ENCODE measurements at regions not wholly inside any gene's neighbourhood (a gene's known extent, or its start where the extent isn't known, plus 50 kb on each side); places are given as distances from the start of the nearest gene placed in this dataset.

DNA sequence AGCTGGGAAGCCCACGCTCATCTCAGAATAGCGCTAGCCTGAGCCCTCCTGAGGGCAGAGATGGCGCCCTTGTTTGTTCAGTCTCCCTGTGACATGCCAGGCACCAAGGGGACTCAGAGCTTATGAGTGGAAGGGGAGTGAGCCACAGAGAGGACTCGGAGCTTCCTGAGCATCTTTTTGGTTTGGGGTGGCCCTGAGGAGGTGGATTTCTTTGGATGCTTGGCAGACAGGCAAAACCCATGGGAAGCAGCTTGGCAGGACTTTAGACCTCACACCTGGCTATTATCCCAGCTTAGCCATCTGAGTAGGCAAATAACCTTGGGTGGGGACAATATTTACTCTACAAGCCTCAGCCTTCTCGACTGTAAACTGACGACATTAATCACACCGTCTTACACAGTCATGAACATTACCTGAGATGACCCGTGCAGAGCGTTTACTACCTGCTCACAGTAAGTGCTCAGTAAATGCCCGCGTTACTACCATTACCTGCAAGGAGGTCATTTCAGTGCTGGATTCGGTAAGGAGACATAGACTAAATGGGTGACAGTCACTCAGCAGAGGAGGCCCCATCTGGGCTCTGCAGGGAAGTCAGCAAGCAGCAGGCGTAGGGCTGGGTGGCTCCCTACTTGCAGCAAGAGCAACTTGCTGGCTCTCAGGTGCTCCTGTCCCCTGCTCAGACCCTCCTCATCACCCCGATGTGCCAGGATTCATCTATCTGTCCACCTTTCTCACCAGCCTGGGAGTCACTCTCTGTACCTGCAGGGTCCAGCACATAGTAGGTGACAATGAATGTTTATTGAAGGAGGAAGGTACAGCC, 54.9 kb downstream of the KLHDC7A start:
- CTCF ChIA-PET, result no interaction called here
- no peak for ATAC-seq
- no peak overlapping the region for H3K27ac ChIP-seq
- no peak overlapping the region for H3K4me3 ChIP-seq
- no peak for DNase-seq (ENCODE audit: low read depth in 1 of 2, low spot score in 1 of 2)
- H3K9me3 ChIP-seq, result no peaks in the 10 kb centered on the region
- no peak for FAIRE-seq
- 9% methylated on average over 12 of the region's 14 CpGs for WGBS (ENCODE audit: missing lambda C conversion rate)
- POLR2A ChIA-PET, result no interaction called here
- no peak overlapping the region for H3K4me2 ChIP-seq
- H3K4me1 ChIP-seq, result no peaks in the 10 kb centered on the region
- TF ChIP-seq HOXB5 (CRISPR knock-in tag; IDR thresholded peaks at IDR 0.05) (no peak), ZNF302 (CRISPR knock-in tag; IDR thresholded peaks at IDR 0.05) (no peak)

DNA sequence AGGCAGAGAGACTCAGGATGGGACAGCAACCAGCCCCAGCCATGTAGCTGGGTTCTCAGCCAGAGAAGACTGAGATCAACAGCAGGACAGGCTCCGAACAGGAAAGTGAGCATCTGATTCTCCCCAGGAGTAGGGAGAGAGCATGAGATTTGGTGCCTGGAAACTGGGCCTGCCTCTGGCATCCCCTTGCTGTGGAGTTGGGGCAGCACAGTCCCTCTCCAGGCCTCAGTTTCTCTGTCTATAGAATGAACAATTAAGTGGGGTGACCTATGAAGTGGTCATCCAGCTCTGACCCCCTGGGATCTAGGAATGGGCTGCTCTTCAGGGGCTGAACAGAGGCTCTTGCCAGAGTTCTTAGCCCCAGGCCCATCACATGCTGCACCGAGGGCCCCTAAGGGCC, 55.6 kb downstream of the KLHDC7A start:
- POLR2A ChIA-PET, result no interaction called here
- FAIRE-seq (no peak), DNase-seq (ENCODE audit: low read depth in 1 of 2, low spot score in 1 of 2) (no peak), ATAC-seq (no peak)
- H3K4me1 ChIP-seq, result no peaks in the 10 kb centered on the region
- no peak overlapping the region for H3K27ac ChIP-seq
- CTCF ChIA-PET, result no interaction called here
- TF ChIP-seq RFX5 (IDR thresholded peaks at IDR 0.05), result no peak
- TF ChIP-seq PHF8 (IDR thresholded peaks at IDR 0.05; ENCODE audit: borderline replicate concordance, low read depth), result no peak
- TF ChIP-seq MAZ (IDR thresholded peaks at IDR 0.05; ENCODE audit: borderline replicate concordance, low read depth, low read length), result no peak
- TF ChIP-seq NPAS2 (CRISPR knock-in tag; IDR thresholded peaks at IDR 0.05; ENCODE audit: borderline replicate concordance), result no peak
- TF ChIP-seq, protein P1, sequence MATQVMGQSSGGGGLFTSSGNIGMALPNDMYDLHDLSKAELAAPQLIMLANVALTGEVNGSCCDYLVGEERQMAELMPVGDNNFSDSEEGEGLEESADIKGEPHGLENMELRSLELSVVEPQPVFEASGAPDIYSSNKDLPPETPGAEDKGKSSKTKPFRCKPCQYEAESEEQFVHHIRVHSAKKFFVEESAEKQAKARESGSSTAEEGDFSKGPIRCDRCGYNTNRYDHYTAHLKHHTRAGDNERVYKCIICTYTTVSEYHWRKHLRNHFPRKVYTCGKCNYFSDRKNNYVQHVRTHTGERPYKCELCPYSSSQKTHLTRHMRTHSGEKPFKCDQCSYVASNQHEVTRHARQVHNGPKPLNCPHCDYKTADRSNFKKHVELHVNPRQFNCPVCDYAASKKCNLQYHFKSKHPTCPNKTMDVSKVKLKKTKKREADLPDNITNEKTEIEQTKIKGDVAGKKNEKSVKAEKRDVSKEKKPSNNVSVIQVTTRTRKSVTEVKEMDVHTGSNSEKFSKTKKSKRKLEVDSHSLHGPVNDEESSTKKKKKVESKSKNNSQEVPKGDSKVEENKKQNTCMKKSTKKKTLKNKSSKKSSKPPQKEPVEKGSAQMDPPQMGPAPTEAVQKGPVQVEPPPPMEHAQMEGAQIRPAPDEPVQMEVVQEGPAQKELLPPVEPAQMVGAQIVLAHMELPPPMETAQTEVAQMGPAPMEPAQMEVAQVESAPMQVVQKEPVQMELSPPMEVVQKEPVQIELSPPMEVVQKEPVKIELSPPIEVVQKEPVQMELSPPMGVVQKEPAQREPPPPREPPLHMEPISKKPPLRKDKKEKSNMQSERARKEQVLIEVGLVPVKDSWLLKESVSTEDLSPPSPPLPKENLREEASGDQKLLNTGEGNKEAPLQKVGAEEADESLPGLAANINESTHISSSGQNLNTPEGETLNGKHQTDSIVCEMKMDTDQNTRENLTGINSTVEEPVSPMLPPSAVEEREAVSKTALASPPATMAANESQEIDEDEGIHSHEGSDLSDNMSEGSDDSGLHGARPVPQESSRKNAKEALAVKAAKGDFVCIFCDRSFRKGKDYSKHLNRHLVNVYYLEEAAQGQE (IDR thresholded peaks at IDR 0.05), result no peak
- no peak for TF ChIP-seq MYC (IDR thresholded peaks at IDR 0.05; ENCODE audit: borderline replicate concordance, low read length)
- TF ChIP-seq CHD4 (IDR thresholded peaks at IDR 0.05; ENCODE audit: borderline replicate concordance), result no peak
- TF ChIP-seq FOSB (CRISPR knock-in tag; IDR thresholded peaks at IDR 0.05), result no peak
- no peak for TF ChIP-seq CBX2 (IDR thresholded peaks at IDR 0.05; ENCODE audit: borderline replicate concordance, low read depth)
- TF ChIP-seq, protein P2, sequence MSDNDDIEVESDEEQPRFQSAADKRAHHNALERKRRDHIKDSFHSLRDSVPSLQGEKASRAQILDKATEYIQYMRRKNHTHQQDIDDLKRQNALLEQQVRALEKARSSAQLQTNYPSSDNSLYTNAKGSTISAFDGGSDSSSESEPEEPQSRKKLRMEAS (IDR thresholded peaks at IDR 0.05), result no peak
- TF ChIP-seq ZC3H11A (IDR thresholded peaks at IDR 0.05), result no peak
- no peak for TF ChIP-seq RCOR1 (IDR thresholded peaks at IDR 0.05; ENCODE audit: low read depth, low read length)
- TF ChIP-seq ZFP36 (IDR thresholded peaks at IDR 0.05; ENCODE audit: borderline replicate concordance, partially characterized antibody), result no peak
- TF ChIP-seq, protein P3, sequence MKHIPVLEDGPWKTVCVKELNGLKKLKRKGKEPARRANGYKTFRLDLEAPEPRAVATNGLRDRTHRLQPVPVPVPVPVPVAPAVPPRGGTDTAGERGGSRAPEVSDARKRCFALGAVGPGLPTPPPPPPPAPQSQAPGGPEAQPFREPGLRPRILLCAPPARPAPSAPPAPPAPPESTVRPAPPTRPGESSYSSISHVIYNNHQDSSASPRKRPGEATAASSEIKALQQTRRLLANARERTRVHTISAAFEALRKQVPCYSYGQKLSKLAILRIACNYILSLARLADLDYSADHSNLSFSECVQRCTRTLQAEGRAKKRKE (CRISPR knock-in tag; IDR thresholded peaks at IDR 0.05; ENCODE audit: low read depth), result no peak
- no peak for TF ChIP-seq POLR2A (IDR thresholded peaks at IDR 0.05; ENCODE audit: low read length)
- no peak for TF ChIP-seq TFCP2L1 (CRISPR knock-in tag; IDR thresholded peaks at IDR 0.05)
- no peak for TF ChIP-seq FOXS1 (CRISPR knock-in tag; IDR thresholded peaks at IDR 0.05)
- no peak for TF ChIP-seq POLR2AphosphoS2 (conservative IDR thresholded peaks at IDR 0.05; ENCODE audit: low read length)
- no peak for TF ChIP-seq HOXA7 (CRISPR knock-in tag; IDR thresholded peaks at IDR 0.05)
- H3K4me3 ChIP-seq, result no peak overlapping the region
- no peaks in the 10 kb centered on the region for H3K9me3 ChIP-seq
- H3K4me2 ChIP-seq, result no peak overlapping the region
- 33% methylated on average over 2 of the region's 2 CpGs for WGBS (ENCODE audit: missing lambda C conversion rate)

All from A549 (cell line).